Muscle of leg (tissue), 3 donors: ENCODE measurements at regions not wholly inside any gene's neighbourhood (a gene's known extent, or its start where the extent isn't known, plus 50 kb on each side); places are given as distances from the start of the nearest gene placed in this dataset.

Source experiments
- DNase-seq: peaks from one replicate; pipeline ENCODE4 v3.0.0; 2013
- H3K27ac ChIP-seq: one replicate; pipeline ENCODE4 v1.5.1; 2013; ENCODE audit warnings: mild to moderate bottlenecking, low read length, control low read depth
- H3K27me3 ChIP-seq: one replicate; pipeline ENCODE4 v1.6.1; 2013; ENCODE audit warnings: low read length; ENCODE audit not compliant: control insufficient read depth, insufficient read depth
- H3K36me3 ChIP-seq: one replicate; pipeline ENCODE4 v1.6.1; 2013; ENCODE audit warnings: low read length; ENCODE audit not compliant: control insufficient read depth, insufficient read depth
- H3K4me1 ChIP-seq: one replicate; pipeline ENCODE4 v1.6.1; 2013; ENCODE audit warnings: low read length; ENCODE audit not compliant: control insufficient read depth, insufficient read depth
- H3K4me3 ChIP-seq: one replicate; pipeline ENCODE4 v1.5.1; 2013; ENCODE audit warnings: low read length, control low read depth
- H3K9me3 ChIP-seq: replicated peaks from 2 replicates; pipeline ENCODE4 v1.6.1; 2013; ENCODE audit warnings: low read depth, low read length; ENCODE audit not compliant: control insufficient read depth
- WGBS: methylation state at CpG from one replicate; pipeline ENCODE4 v1.1.5; 2013; ENCODE audit warnings: missing lambda C conversion rate; ENCODE audit not compliant: insufficient coverage; 5-methylcytosine and 5-hydroxymethylcytosine counted together

- no peak overlapping the region for H3K4me3 ChIP-seq
- H3K9me3 ChIP-seq = no peaks in the 10 kb centered on the region
- WGBS = no CpG with 5 or more reads among the region's 3 CpGs
- H3K27ac ChIP-seq = no peak overlapping the region
- H3K4me1 ChIP-seq = peaks cover 32% of the 10 kb centered on the region
- no peak for DNase-seq
- H3K36me3 ChIP-seq = no peaks in the 10 kb centered on the region
- no peaks in the 10 kb centered on the region for H3K27me3 ChIP-seq
Measured at GRCh38 chr1:224505454-224506093, 71.0 kb upstream of the WDR26 start.

- no peaks in the 10 kb centered on the region for H3K27me3 ChIP-seq
- 44% methylated on average over 7 of the region's 18 CpGs for WGBS
- H3K4me1 ChIP-seq = peaks cover 32% of the 10 kb centered on the region
- DNase-seq = no peak
- no peaks in the 10 kb centered on the region for H3K9me3 ChIP-seq
- no peak overlapping the region for H3K27ac ChIP-seq
- H3K4me3 ChIP-seq = no peak overlapping the region
- H3K36me3 ChIP-seq = no peaks in the 10 kb centered on the region
Measured at GRCh38 chr1:224506141-224506814, 71.7 kb upstream of the WDR26 start.

GRCh38 chr1:224507771-224508523 lies 73.3 kb upstream of the WDR26 start:
- H3K9me3 ChIP-seq = no peaks in the 10 kb centered on the region
- H3K4me1 ChIP-seq = peaks cover 23% of the 10 kb centered on the region
- WGBS = no CpG with 5 or more reads among the region's 2 CpGs
- DNase-seq = peak; percentile 25
- no peaks in the 10 kb centered on the region for H3K36me3 ChIP-seq
- no peak overlapping the region for H3K27ac ChIP-seq
- H3K4me3 ChIP-seq = no peak overlapping the region
- no peaks in the 10 kb centered on the region for H3K27me3 ChIP-seq

GRCh38 chr1:224509907-224510306 lies 75.3 kb upstream of the WDR26 start:
- Histone ChIP-seq H3K27ac (no peak overlapping the region), H3K36me3 (no peaks in the 10 kb centered on the region), H3K27me3 (no peaks in the 10 kb centered on the region), H3K4me3 (no peak overlapping the region), H3K9me3 (no peaks in the 10 kb centered on the region), H3K4me1 (peaks cover 5% of the 10 kb centered on the region)
- WGBS = 64% methylated on average over 7 of the region's 7 CpGs
- DNase-seq = peak; percentile 24

- Histone ChIP-seq H3K27me3 (no peaks in the 10 kb centered on the region), H3K9me3 (no peaks in the 10 kb centered on the region), H3K4me3 (no peak overlapping the region), H3K4me1 (peaks cover 4% of the 10 kb centered on the region), H3K36me3 (no peaks in the 10 kb centered on the region), H3K27ac (no peak overlapping the region)
- DNase-seq = no peak
- 90% methylated on average over 2 of the region's 4 CpGs for WGBS
Measured at GRCh38 chr1:224510880-224511645, 76.5 kb upstream of the WDR26 start.

- H3K9me3 ChIP-seq = no peaks in the 10 kb centered on the region
- WGBS = 60% methylated on average over 2 of the region's 5 CpGs
- no peak overlapping the region for H3K27ac ChIP-seq
- no peaks in the 10 kb centered on the region for H3K27me3 ChIP-seq
- no peak for DNase-seq
- H3K36me3 ChIP-seq = no peaks in the 10 kb centered on the region
- no peaks in the 10 kb centered on the region for H3K4me1 ChIP-seq
- no peak overlapping the region for H3K4me3 ChIP-seq
Measured at GRCh38 chr1:224512600-224513151, 78.1 kb upstream of the WDR26 start.

GRCh38 chr1:224513383-224513782 lies 78.8 kb upstream of the WDR26 start:
- DNase-seq = no peak
- no CpG with 5 or more reads among the region's 6 CpGs for WGBS
- H3K4me1 ChIP-seq = no peaks in the 10 kb centered on the region
- no peak overlapping the region for H3K27ac ChIP-seq
- no peaks in the 10 kb centered on the region for H3K9me3 ChIP-seq
- no peaks in the 10 kb centered on the region for H3K27me3 ChIP-seq
- H3K4me3 ChIP-seq = no peak overlapping the region
- no peaks in the 10 kb centered on the region for H3K36me3 ChIP-seq

- H3K4me1 ChIP-seq = no peaks in the 10 kb centered on the region
- WGBS = 3% methylated on average over 11 of the region's 11 CpGs
Measured at GRCh38 chr1:224513787-224514209, 79.2 kb upstream of the WDR26 start.

GRCh38 chr1:224517171-224517570 lies 82.6 kb upstream of the WDR26 start:
- H3K27ac ChIP-seq = no peak overlapping the region
- H3K36me3 ChIP-seq = no peaks in the 10 kb centered on the region
- H3K4me3 ChIP-seq = no peak overlapping the region
- WGBS = 87% methylated on average over 4 of the region's 8 CpGs
- H3K27me3 ChIP-seq = no peaks in the 10 kb centered on the region
- H3K9me3 ChIP-seq = peaks cover 2% of the 10 kb centered on the region
- no peak for DNase-seq
- no peaks in the 10 kb centered on the region for H3K4me1 ChIP-seq

More at GRCh38 chr1:224513787-224514209, 79.2 kb upstream of the WDR26 start:
- Histone ChIP-seq H3K9me3 (no peaks in the 10 kb centered on the region), H3K27me3 (no peaks in the 10 kb centered on the region), H3K4me3 (no peak overlapping the region), H3K36me3 (no peaks in the 10 kb centered on the region), H3K27ac (no peak overlapping the region)
- DNase-seq = peak; percentile 84
